ENCODE measurements at regions not wholly inside any gene's neighbourhood (a gene's known extent, or its start where the extent isn't known, plus 50 kb on each side); places are given as distances from the start of the nearest gene placed in this dataset.

- DNase-seq, result no peak
Observed at GRCh38 chr2:121001641-121002040, 266.0 kb downstream of the GLI2 start.

GRCh38 chr2:121002597-121002996 is 266.9 kb downstream of the GLI2 start:
- DNase-seq, result no peak

GRCh38 chr2:121003391-121003790 is 267.7 kb downstream of the GLI2 start:
- no peak for DNase-seq

GRCh38 chr2:121004359-121004758 is 268.7 kb downstream of the GLI2 start:
- DNase-seq, result no peak

- DNase-seq, result no peak
Observed at GRCh38 chr2:121004950-121005349, 269.3 kb downstream of the GLI2 start.

DNA sequence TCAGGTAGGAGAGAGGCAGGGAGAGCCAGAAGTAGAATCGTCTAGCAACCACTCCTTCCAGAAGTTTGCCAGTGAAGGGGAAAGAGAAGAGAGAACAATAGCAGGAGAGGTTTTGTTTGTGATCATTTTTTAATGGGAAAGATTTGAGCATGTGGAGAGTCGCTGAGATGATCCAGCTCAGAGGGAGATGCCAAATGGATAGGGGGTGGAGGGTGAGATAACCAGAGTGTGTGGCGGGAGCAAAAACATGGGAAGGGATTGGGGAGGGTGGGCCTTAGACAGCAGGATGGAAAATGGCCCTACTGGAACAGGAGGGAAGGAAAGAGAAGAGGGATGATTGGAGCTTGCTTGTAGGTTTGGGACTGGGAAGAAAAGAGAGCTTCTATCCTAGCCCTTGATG is 269.8 kb downstream of the GLI2 start:
- DNase-seq, result no peak

- no peak for DNase-seq
Observed at GRCh38 chr2:121006743-121007489, 271.2 kb downstream of the GLI2 start.

DNA sequence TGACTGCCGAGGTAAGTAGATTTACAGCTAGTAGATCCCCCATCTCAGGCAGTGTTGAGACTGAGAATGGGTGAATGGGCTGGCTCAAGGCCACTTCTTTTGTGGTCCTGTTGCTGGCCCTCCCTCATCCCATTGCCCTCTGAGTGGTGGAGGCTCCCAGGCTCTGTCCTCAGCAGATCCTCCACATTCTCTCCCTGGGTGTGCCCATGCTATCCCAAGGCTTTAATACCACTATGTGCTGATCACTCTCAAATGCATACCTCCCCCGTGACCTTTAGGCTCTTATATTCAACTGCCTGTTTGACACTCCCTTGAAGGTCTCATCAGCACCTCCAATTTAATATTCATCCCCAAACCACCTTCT is 271.8 kb downstream of the GLI2 start:
- DNase-seq, result no peak

- no peak for DNase-seq
Observed at GRCh38 chr2:121008975-121009374, 273.3 kb downstream of the GLI2 start.

- DNase-seq, result no peak
Observed at GRCh38 chr2:121010998-121011397, 274.0 kb downstream of the TFCP2L1 start.

DNA sequence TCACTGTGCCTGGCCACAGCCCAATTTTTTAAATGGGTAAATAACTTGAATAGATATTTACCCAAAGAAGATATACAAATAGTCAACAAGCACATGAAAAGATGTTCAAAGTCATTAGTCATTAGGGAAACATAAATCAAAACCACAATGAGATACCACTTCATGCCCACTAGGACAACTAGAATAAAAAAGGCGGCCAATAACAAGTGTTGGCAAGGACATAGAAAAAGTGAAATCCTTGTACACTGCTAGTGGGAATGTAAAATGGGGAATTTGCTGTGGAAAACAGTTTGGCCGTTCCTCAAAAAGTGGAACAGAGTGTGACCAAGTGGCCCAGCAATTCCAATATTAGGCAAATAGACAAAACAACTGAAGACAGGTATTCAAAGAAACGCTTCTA is 270.1 kb downstream of the TFCP2L1 start:
- no peak for DNase-seq

DNA sequence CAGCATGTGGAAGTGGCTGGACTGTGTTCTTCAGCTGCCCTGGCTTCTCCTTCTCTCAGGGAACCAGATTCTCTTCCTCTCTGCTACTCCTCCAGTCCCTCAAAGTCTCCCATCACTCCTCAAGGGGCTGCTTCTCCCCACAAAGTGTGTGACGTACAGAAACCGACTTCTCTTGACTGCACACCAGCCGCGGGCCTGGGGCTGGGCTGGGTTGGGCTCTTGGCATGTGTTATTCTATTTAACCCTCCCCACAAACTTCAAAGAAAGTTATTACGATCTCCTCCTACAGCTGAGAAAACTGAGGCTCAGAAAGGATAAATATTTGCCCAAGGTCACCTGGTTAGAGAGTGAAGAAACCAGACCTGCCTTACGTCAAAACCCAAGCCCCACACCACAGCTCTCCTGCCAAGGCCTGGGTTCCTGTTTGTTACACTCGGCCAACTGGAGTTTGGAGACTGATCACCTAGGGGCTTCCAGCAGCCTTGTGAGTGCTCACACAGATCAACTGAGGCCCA is 269.0 kb downstream of the TFCP2L1 start:
- no peak for DNase-seq

GRCh38 chr2:121017396-121017795 is 267.6 kb downstream of the TFCP2L1 start:
- DNase-seq, result no peak

DNA sequence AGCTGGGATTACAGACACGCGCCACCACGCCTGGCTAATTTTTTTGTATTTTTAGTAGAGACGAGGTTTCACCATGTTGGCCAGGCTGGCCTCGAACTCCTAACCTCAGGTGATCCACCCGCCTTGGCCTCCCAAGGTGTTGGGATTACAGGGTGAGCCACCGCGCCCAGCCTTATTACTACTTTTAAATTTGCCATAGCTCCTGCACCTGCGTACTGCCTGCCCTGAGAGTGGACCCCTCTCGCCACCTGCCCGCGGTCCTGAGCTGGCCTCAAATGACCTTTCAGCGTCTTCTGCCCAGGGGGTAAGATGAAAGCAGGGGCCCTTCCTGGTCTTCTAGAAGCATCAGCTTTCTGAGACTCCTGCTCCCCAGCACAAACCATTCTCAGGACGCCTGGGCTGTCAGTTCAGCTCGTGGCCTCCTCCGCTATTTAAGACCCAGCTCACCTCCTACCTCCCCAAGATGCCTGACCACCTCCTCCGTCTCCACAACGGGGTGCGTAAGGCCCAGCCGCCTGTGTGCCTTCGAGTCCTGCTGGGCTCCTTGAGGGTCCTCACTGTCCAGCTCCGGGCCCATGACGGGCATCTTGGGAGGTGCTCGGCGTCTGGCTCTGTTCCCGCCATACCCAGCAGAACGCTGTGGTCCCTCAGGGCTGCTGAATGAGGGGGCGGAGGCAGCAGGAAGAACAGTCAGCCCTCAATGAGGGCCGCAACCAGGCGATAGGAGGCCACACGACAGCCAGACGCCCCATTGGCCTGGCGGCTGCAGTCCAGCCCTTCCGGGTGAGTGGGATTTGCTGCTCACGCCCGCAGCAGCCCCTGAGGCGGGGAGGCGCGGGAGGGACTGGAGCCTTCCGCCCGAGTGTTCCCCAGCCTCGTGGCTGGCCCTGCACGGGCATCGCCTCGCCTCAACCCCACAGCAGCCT is 266.6 kb downstream of the TFCP2L1 start:
- no peak for DNase-seq

DNA sequence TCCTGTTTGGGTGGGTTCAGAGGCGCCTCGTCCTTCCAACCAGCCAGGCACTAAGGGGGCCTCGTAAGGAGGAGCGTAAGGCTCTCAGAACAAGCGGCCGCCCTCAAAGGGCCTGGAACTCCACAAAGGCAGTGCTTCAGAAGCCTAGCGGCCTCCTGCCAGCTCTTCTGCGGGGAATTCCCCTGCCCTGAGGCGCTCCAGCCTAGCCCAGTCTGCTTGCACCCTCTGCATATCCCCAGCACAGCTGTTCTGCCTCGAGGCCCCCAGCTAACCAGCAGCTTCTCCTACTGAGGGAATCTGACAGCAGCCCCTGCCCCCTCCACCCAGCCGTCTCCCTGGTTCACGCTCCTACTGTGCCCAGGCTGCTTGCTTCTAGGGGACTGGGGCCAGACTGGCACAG is 265.9 kb downstream of the TFCP2L1 start:
- no peak for DNase-seq

DNA sequence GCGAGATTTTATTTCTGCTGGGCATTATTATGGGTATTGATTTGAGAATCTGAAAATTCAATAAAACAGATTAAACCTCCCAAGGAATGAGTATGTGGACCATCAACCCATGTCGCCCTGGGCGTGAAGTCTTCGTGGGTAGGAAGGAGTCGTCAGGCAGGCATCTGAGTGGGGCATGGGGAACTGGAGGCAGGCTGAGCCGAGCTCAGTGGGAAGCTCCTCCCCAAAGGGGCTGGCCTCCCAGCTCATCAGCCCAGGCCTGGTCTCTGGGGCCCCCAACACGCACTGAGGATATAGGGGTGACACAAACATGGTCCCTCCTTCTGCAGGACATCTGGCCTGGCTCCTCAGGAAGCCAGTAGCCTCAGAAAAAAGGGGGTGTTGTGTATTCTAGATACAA is 265.2 kb downstream of the TFCP2L1 start:
- DNase-seq, result no peak

DNA sequence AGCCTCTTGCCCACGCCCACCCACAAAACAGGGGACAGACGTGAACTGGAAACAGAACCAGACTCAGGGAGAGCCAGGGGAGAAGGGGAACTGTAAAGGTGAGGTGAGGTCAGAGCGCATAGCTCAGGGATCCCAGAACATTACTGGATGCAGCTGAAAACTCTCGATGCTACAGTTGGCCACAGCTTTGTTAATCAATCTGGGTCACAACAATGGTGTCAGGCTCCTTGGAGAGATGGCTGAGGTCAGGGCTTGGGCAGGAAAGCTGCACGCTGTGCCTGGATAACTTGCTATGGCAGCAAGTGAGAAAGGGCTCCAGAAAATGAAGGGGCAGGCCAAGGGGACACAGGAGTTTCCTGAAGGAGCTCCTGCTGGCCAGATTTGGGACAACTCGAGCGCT is 263.3 kb downstream of the TFCP2L1 start:
- DNase-seq, result no peak

GRCh38 chr2:121028577-121028976 is 256.4 kb downstream of the TFCP2L1 start:
- no peak for DNase-seq

GRCh38 chr2:121030523-121030922 is 254.5 kb downstream of the TFCP2L1 start:
- DNase-seq, result no peak

DNA sequence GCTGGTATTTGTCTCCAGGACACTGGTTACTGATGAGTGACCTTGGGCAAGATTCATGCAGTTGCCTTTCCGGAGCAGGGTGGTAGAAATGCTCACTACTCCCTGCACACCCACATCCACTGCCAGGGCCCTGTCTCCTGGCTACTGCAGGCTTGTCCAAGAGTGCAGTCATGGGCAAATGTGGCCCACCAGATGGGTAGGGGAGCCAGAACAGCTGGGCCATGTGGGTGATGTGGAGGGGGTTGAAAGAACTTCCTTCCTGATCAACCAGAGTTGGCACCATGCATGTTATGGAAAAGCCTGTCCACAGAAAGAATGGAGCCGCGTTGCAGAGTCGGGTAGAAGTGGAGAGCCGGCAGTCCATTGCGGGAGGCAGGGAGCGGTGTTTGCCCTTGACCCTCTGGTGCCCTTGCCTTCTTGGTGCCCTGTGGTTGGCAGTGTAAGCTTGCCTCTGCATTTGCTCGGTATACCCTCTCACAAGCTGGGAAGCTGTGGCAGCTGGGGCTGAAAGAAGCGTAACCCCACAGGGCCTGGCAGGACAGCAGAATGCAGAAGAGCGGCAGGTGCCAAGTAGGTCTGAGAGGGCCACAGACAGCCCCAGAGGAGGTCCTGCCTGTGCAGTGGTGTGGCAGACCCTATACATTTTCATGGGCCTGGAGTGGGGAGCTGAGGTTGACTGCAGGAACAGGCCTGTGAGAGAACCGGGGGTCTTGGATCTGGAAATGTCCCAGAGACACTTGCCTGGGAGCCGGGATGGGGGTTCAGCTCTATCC is 253.2 kb downstream of the TFCP2L1 start:
- DNase-seq, result no peak

GRCh38 chr2:121033461-121033996 is 251.5 kb downstream of the TFCP2L1 start:
- DNase-seq, result no peak

- DNase-seq, result no peak
Observed at GRCh38 chr2:121034551-121034950, 250.5 kb downstream of the TFCP2L1 start.

DNA sequence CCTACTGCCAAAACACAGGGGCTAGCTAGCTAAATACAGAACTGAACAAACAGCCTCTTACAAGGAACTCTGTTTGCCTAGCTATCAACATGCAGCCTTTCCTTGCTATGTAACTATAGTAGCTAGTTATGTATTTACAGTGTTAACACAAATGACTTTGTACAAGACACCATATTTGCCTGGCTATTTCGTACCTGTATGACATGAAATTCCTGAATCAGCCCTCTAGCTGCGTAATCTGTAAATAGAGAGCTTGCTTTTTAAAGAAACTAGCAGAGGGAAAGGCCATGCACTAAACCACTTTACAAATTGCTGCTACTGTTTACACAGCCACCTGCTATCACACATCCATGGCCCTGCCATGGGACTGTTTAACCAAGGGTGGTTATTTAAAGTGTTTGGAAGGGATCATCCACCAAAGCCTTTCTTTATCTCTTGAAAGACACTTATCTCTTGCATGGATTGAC is 248.7 kb downstream of the TFCP2L1 start:
- peak; percentile 96 for DNase-seq
